SK-N-SH (cell line): ENCODE measurements at regions not wholly inside any gene's neighbourhood (a gene's known extent, or its start where the extent isn't known, plus 50 kb on each side); places are given as distances from the start of the nearest gene placed in this dataset.

Experiments used
- EP300 ChIP-seq, 2 experiments: IDR thresholded peaks; 2 replicates each; pipeline versions ENCODE4 v1.4.0 to v1.6.1; 2012; ENCODE audit warnings: borderline replicate concordance in 1 of 2, low read depth in 1 of 2, low read length in 1 of 2
- GABPA ChIP-seq: IDR thresholded peaks from 2 replicates; pipeline ENCODE4 v1.4.0; 2012; ENCODE audit warnings: low read depth, mild to moderate bottlenecking
- GATA2 ChIP-seq: sonication (generic); formaldehyde crosslinking; IDR thresholded peaks from 2 replicates; pipeline ENCODE4 v1.5.0; 2020; ENCODE audit warnings: mild to moderate bottlenecking, missing genetic modification reagents
- JUND ChIP-seq: IDR thresholded peaks from 2 replicates; pipeline ENCODE4 v1.4.0; 2012
- NRF1 ChIP-seq: IDR thresholded peaks from 2 replicates; pipeline ENCODE4 v1.6.1; 2012; ENCODE audit warnings: low read depth, mild to moderate bottlenecking, low read length
- SIN3A ChIP-seq: IDR thresholded peaks from 2 replicates; pipeline ENCODE4 v1.6.1; 2012; ENCODE audit warnings: low read depth, mild to moderate bottlenecking, low read length, moderate library complexity, borderline replicate concordance
- TF ChIP-seq, protein P1 (sequence below): IDR thresholded peaks from 2 replicates; pipeline ENCODE4 v1.4.0; 2012; ENCODE audit warnings: low read depth, borderline replicate concordance
- TF ChIP-seq, protein P2 (sequence below): fragments of 200-600 bp; sonication (generic); IDR thresholded peaks from 2 replicates; pipeline ENCODE4 v1.6.1; 2017; ENCODE audit warnings: antibody characterized with exemption, mild to moderate bottlenecking, moderate library complexity

DNA sequence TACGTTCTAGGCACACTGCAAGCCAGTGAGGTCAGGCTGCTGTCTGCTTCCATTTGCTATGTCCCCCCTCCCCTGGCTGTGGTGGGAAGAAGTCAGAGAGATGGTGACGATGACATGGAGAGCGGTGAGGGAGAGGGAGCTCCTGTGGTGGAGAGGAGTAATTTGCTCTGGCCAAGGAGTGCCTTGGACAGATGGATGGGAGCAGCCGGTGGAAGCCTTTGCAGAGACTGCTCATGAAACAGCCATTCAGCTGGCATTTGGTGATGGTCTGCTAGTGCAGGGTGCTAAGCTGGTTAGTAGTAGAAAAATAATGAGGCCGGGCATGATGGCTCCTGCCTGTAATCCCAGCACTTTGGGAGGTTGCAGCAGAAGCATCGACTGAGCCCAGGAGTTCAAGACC lies 124.1 kb downstream of the FHDC1 start:
- TF ChIP-seq EP300 (IDR thresholded peaks at IDR 0.05; ENCODE audit: borderline replicate concordance in 1 of 2, low read depth in 1 of 2, low read length in 1 of 2) (no peak), SIN3A (no peak), JUND (no peak), NRF1 (no peak), GATA2 (CRISPR knock-in tag) (no peak), GABPA (no peak)
- TF ChIP-seq, protein P1, sequence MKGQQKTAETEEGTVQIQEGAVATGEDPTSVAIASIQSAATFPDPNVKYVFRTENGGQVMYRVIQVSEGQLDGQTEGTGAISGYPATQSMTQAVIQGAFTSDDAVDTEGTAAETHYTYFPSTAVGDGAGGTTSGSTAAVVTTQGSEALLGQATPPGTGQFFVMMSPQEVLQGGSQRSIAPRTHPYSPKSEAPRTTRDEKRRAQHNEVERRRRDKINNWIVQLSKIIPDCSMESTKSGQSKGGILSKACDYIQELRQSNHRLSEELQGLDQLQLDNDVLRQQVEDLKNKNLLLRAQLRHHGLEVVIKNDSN = no peak
- TF ChIP-seq, protein P2, sequence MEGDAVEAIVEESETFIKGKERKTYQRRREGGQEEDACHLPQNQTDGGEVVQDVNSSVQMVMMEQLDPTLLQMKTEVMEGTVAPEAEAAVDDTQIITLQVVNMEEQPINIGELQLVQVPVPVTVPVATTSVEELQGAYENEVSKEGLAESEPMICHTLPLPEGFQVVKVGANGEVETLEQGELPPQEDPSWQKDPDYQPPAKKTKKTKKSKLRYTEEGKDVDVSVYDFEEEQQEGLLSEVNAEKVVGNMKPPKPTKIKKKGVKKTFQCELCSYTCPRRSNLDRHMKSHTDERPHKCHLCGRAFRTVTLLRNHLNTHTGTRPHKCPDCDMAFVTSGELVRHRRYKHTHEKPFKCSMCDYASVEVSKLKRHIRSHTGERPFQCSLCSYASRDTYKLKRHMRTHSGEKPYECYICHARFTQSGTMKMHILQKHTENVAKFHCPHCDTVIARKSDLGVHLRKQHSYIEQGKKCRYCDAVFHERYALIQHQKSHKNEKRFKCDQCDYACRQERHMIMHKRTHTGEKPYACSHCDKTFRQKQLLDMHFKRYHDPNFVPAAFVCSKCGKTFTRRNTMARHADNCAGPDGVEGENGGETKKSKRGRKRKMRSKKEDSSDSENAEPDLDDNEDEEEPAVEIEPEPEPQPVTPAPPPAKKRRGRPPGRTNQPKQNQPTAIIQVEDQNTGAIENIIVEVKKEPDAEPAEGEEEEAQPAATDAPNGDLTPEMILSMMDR = no peak
